Uterus (tissue), 2 donors: ENCODE measurements at regions not wholly inside any gene's neighbourhood (a gene's known extent, or its start where the extent isn't known, plus 50 kb on each side); places are given as distances from the start of the nearest gene placed in this dataset.

Source experiments
- POLR2A ChIP-seq, 2 donors: fragments of 450-650 bp; IDR thresholded peaks; one replicate each; pipeline ENCODE4 v1.6.1; 2016; ENCODE audit warnings: antibody characterized with exemption in 2 of 2, mild to moderate bottlenecking in 1 of 2, moderate library complexity in 1 of 2
- TF ChIP-seq, protein P1 (sequence below), 4 experiments: fragments of 200-600 bp in 2 of 4; fragments of 450-650 bp in 2 of 4; sonication (generic) in 2 of 4; IDR thresholded peaks; one replicate each; pipeline ENCODE4 v1.5.1; 2016 to 2019; ENCODE audit warnings: antibody characterized with exemption in 4 of 4, mild to moderate bottlenecking in 2 of 4, moderate library complexity in 1 of 4

DNA sequence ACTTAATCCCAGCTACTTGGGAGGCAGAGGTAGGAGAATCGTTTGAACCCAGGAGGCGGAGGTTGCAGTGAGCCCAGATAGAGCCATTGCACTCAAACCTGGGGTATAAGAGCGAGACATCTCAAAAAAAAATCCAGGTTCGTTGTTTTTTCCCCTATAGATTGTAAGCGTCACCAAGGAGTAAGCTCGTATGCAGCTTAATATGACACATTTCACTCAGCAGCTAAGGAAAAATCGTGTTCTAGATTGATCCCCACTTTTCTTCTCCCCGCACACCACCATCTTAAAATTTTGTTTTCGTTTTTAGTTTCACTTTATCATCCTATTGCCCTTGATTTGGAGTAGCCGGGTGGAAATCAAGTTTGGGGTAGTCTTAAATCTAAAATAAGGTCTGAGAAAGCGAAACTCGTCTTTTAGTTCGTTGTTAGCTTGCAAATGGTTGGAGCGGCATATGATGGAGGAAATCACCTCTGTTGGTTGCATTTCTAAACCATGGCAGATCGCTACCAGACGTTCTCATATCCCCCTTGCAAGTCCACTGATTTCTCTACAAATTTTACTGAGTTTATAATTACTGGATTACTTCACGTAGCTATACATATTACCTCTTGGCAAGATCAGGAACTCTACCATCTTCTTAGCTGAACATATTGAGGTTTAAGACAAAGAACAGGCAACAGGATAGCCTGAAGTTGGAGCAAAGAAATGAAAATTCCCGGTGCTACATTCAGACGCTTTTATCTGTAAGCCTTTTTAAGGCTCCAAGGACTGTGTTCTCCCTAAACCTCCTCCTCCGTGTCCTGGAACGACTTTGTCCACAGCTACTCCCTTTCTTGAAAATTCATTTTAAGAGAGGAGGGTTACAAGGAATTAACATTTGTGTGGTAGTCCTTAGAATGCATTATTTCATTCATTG is 91.1 kb upstream of the BTN3A2 start:
- TF ChIP-seq, protein P1, sequence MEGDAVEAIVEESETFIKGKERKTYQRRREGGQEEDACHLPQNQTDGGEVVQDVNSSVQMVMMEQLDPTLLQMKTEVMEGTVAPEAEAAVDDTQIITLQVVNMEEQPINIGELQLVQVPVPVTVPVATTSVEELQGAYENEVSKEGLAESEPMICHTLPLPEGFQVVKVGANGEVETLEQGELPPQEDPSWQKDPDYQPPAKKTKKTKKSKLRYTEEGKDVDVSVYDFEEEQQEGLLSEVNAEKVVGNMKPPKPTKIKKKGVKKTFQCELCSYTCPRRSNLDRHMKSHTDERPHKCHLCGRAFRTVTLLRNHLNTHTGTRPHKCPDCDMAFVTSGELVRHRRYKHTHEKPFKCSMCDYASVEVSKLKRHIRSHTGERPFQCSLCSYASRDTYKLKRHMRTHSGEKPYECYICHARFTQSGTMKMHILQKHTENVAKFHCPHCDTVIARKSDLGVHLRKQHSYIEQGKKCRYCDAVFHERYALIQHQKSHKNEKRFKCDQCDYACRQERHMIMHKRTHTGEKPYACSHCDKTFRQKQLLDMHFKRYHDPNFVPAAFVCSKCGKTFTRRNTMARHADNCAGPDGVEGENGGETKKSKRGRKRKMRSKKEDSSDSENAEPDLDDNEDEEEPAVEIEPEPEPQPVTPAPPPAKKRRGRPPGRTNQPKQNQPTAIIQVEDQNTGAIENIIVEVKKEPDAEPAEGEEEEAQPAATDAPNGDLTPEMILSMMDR (IDR thresholded peaks at IDR 0.05), result no peak
- TF ChIP-seq POLR2A (IDR thresholded peaks at IDR 0.05), result no peak
